ENCODE measurements at regions not wholly inside any gene's neighbourhood (a gene's known extent, or its start where the extent isn't known, plus 50 kb on each side); places are given as distances from the start of the nearest gene placed in this dataset.

GRCh38 chr1:209414803-209415329, 168.6 kb upstream of the CAMK1G start:
- no peaks in the 10 kb centered on the region for H3K9me3 Mint-ChIP-seq (ENCODE audit: unreplicated experiment)
- H3K4me3 Mint-ChIP-seq (ENCODE audit: unreplicated experiment): no peak overlapping the region
- H3K4me1 Mint-ChIP-seq (ENCODE audit: low read depth, unreplicated experiment): no peaks in the 10 kb centered on the region
- no peak for DNase-seq
- no peaks in the 10 kb centered on the region for H3K27me3 Mint-ChIP-seq (ENCODE audit: unreplicated experiment)
- TF ChIP-seq CTCF (IDR thresholded peaks at IDR 0.05; ENCODE audit: partially characterized antibody, unreplicated experiment): no peak
- H3K36me3 Mint-ChIP-seq (ENCODE audit: unreplicated experiment): no peaks in the 10 kb centered on the region
- no peak overlapping the region for H3K27ac Mint-ChIP-seq (ENCODE audit: unreplicated experiment)

GRCh38 chr1:209416039-209416438, 167.5 kb upstream of the CAMK1G start:
- no peak overlapping the region for H3K27ac Mint-ChIP-seq (ENCODE audit: unreplicated experiment)
- DNase-seq: no peak
- H3K36me3 Mint-ChIP-seq (ENCODE audit: unreplicated experiment): no peaks in the 10 kb centered on the region
- no peaks in the 10 kb centered on the region for H3K27me3 Mint-ChIP-seq (ENCODE audit: unreplicated experiment)
- TF ChIP-seq CTCF (IDR thresholded peaks at IDR 0.05; ENCODE audit: partially characterized antibody, unreplicated experiment): no peak
- H3K4me1 Mint-ChIP-seq (ENCODE audit: low read depth, unreplicated experiment): no peaks in the 10 kb centered on the region
- no peaks in the 10 kb centered on the region for H3K9me3 Mint-ChIP-seq (ENCODE audit: unreplicated experiment)
- H3K4me3 Mint-ChIP-seq (ENCODE audit: unreplicated experiment): no peak overlapping the region

- Mint-ChIP-seq H3K27ac (ENCODE audit: unreplicated experiment) (no peak overlapping the region), H3K4me1 (ENCODE audit: low read depth, unreplicated experiment) (peaks cover 3% of the 10 kb centered on the region), H3K27me3 (ENCODE audit: unreplicated experiment) (no peaks in the 10 kb centered on the region), H3K4me3 (ENCODE audit: unreplicated experiment) (no peak overlapping the region), H3K36me3 (ENCODE audit: unreplicated experiment) (no peaks in the 10 kb centered on the region), H3K9me3 (ENCODE audit: unreplicated experiment) (no peaks in the 10 kb centered on the region)
- TF ChIP-seq CTCF (IDR thresholded peaks at IDR 0.05; ENCODE audit: partially characterized antibody, unreplicated experiment): no peak
- no peak for DNase-seq
Measured at GRCh38 chr1:209416716-209417115, 166.8 kb upstream of the CAMK1G start.

GRCh38 chr1:209417761-209418160, 165.8 kb upstream of the CAMK1G start:
- Mint-ChIP-seq H3K4me1 (ENCODE audit: low read depth, unreplicated experiment) (peaks cover 5% of the 10 kb centered on the region), H3K9me3 (ENCODE audit: unreplicated experiment) (no peaks in the 10 kb centered on the region), H3K27me3 (ENCODE audit: unreplicated experiment) (no peaks in the 10 kb centered on the region), H3K36me3 (ENCODE audit: unreplicated experiment) (no peaks in the 10 kb centered on the region), H3K4me3 (ENCODE audit: unreplicated experiment) (no peak overlapping the region), H3K27ac (ENCODE audit: unreplicated experiment) (no peak overlapping the region)
- DNase-seq: no peak
- TF ChIP-seq CTCF (IDR thresholded peaks at IDR 0.05; ENCODE audit: partially characterized antibody, unreplicated experiment): no peak

GRCh38 chr1:209420276-209420675, 163.2 kb upstream of the CAMK1G start:
- Mint-ChIP-seq H3K9me3 (ENCODE audit: unreplicated experiment) (no peaks in the 10 kb centered on the region), H3K36me3 (ENCODE audit: unreplicated experiment) (no peaks in the 10 kb centered on the region), H3K4me1 (ENCODE audit: low read depth, unreplicated experiment) (peaks cover 8% of the 10 kb centered on the region), H3K27me3 (ENCODE audit: unreplicated experiment) (no peaks in the 10 kb centered on the region), H3K27ac (ENCODE audit: unreplicated experiment) (no peak overlapping the region), H3K4me3 (ENCODE audit: unreplicated experiment) (no peak overlapping the region)
- no peak for TF ChIP-seq CTCF (IDR thresholded peaks at IDR 0.05; ENCODE audit: partially characterized antibody, unreplicated experiment)
- DNase-seq: no peak
